AG09309 (cell line): ENCODE measurements at regions not wholly inside any gene's neighbourhood (a gene's known extent, or its start where the extent isn't known, plus 50 kb on each side); places are given as distances from the start of the nearest gene placed in this dataset.

Experiments used
- DNase-seq: peaks from one replicate; pipeline ENCODE4 v3.0.0-alpha.2; 2010; ENCODE audit warnings: low read depth
- H3K4me3 ChIP-seq: 2 replicates; pipeline ENCODE4 v1.5.1; 2011; ENCODE audit warnings: mild to moderate bottlenecking, low read depth, low read length, moderate library complexity; ENCODE audit not compliant: control insufficient read depth
- CTCF ChIP-seq: IDR thresholded peaks from 2 replicates; pipeline ENCODE4 v1.5.1; 2011; ENCODE audit warnings: mild to moderate bottlenecking, low read depth, low read length, inconsistent platforms; ENCODE audit not compliant: insufficient read depth, control insufficient read depth; ENCODE audit errors: missing control alignments

GRCh38 chr7:52410032-52410431 is 625.4 kb upstream of the POM121L12 start:
- H3K4me3 ChIP-seq = no peak overlapping the region
- DNase-seq = no peak
- TF ChIP-seq CTCF = no peak

GRCh38 chr7:52406808-52407207 is 628.6 kb upstream of the POM121L12 start:
- H3K4me3 ChIP-seq = no peak overlapping the region
- no peak for TF ChIP-seq CTCF
- DNase-seq = no peak

GRCh38 chr7:52382731-52383130 is 652.7 kb upstream of the POM121L12 start:
- H3K4me3 ChIP-seq = no peak overlapping the region
- DNase-seq = no peak
- no peak for TF ChIP-seq CTCF

GRCh38 chr7:52369922-52370321 is 665.5 kb upstream of the POM121L12 start:
- no peak for TF ChIP-seq CTCF
- H3K4me3 ChIP-seq = no peak overlapping the region
- no peak for DNase-seq

GRCh38 chr7:52365349-52365748 is 670.1 kb upstream of the POM121L12 start:
- DNase-seq = no peak
- no peak for TF ChIP-seq CTCF
- no peak overlapping the region for H3K4me3 ChIP-seq

GRCh38 chr7:52362521-52362920 is 672.9 kb upstream of the POM121L12 start:
- no peak for TF ChIP-seq CTCF
- DNase-seq = no peak
- no peak overlapping the region for H3K4me3 ChIP-seq

- H3K4me3 ChIP-seq = no peak overlapping the region
- TF ChIP-seq CTCF = no peak
- no peak for DNase-seq
Observed at GRCh38 chr7:52360541-52360940, 674.9 kb upstream of the POM121L12 start.
